Esophagus squamous epithelium (tissue), 5 donors: ENCODE measurements at regions not wholly inside any gene's neighbourhood (a gene's known extent, or its start where the extent isn't known, plus 50 kb on each side); places are given as distances from the start of the nearest gene placed in this dataset.
A peak's percentile ranks its signal among the peaks of the same experiment; 100 is the strongest.
"Not testable (repeated sequence)": the region's sequence is repeated elsewhere in the genome, so short reads cannot be mapped to it uniquely, and the experiment has no call there.

Experiments
- DNase-seq: peaks from one replicate; lab custom pipeline; 2025; lab: John Stamatoyannopoulos, UW
- H3K27ac ChIP-seq, 4 donors: fragments of 200-600 bp; sonication (generic); one replicate each; pipeline ENCODE4 v1.5.1; 2016 to 2019; ENCODE audit warnings: mild to moderate bottlenecking in 1 of 4
- H3K27me3 ChIP-seq, 4 donors: fragments of 200-600 bp; sonication (generic); 1 replicate in 3 of 4; 2 replicates in 1 of 4; pipeline versions ENCODE4 v1.5.1 to v1.6.0; 2017 to 2021; ENCODE audit warnings: antibody characterized with exemption in 1 of 4
- H3K36me3 ChIP-seq, 3 donors: fragments of 200-600 bp; sonication (generic); one replicate each; pipeline ENCODE4 v1.5.1; 2016 to 2019
- H3K4me1 ChIP-seq, 3 donors: fragments of 200-600 bp; sonication (generic); one replicate each; pipeline ENCODE4 v1.5.1; 2017 to 2019
- H3K4me3 ChIP-seq, 4 donors: fragments of 200-600 bp; sonication (generic); 1 replicate in 3 of 4; 2 replicates in 1 of 4; pipeline ENCODE4 v1.5.1; 2016 to 2019; ENCODE audit warnings: mild to moderate bottlenecking in 2 of 4, moderate library complexity in 1 of 4
- H3K9me3 ChIP-seq, 3 donors: fragments of 200-600 bp; sonication (generic); one replicate each; pipeline ENCODE4 v1.5.1; 2016 to 2019
- POLR2A ChIP-seq, 4 donors: fragments of 450-650 bp; IDR thresholded peaks; one replicate each; pipeline ENCODE4 v1.6.1; 2017; ENCODE audit warnings: antibody characterized with exemption in 4 of 4, mild to moderate bottlenecking in 4 of 4, moderate library complexity in 3 of 4
- WGBS, 2 donors: methylation state at CpG; one replicate each; pipeline ENCODE4 v1.1.5; 2018; 5-methylcytosine and 5-hydroxymethylcytosine counted together
- intact Hi-C: fragments of 100-400 bp; cut with DNase I; formaldehyde crosslinking; loops from one replicate; pipeline ENCODE4 v1.15.0; 2022
- TF ChIP-seq, protein P1 (sequence below), 6 experiments: fragments of 450-650 bp in 4 of 6; fragments of 200-600 bp in 2 of 6; sonication (generic) in 2 of 6; IDR thresholded peaks; one replicate each; pipeline ENCODE4 v1.5.1; 2016 to 2019; ENCODE audit warnings: antibody characterized with exemption in 6 of 6, mild to moderate bottlenecking in 4 of 6, moderate library complexity in 4 of 6
- donor health status: DM: yes; HTN: yes; CAD: no.

DNA sequence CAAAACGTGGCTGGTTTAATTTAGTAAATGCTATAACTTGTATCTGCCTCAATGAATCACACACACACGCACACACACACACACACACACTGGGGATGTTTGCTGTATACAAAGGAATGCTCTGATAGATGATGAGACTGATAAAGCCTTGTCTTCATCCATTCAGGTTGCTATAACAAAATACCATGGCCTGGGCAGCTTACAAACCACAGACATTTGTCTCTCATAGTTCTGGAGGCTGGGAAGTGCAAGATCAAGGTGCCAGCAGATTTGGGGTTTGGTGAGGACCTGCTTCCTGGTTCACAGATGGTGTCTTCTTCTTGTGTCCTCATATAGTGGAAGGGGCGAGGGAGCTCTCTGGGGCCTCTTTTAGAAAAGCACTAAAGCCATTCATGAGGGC, 149.5 kb upstream of the HDAC4 start:
- Histone ChIP-seq H3K9me3 (no peaks in the 10 kb centered on the region), H3K27ac (no peak overlapping the region), H3K4me1 (peaks cover 0 to 9% (median 0%) of the 10 kb centered on the region in 3 donors), H3K27me3 (peaks cover 0 to 21% (median 0%) of the 10 kb centered on the region in 4 donors), H3K4me3 (no peak overlapping the region), H3K36me3 (no peaks in the 10 kb centered on the region)
- intact Hi-C loops = no loop called here
- WGBS, 2 donors = 82% methylated on average over 2 of the region's 3 CpGs; no CpG with 5 or more reads in 1 of the 2 donors
- no peak for TF ChIP-seq POLR2A (IDR thresholded peaks at IDR 0.05)
- TF ChIP-seq, protein P1, sequence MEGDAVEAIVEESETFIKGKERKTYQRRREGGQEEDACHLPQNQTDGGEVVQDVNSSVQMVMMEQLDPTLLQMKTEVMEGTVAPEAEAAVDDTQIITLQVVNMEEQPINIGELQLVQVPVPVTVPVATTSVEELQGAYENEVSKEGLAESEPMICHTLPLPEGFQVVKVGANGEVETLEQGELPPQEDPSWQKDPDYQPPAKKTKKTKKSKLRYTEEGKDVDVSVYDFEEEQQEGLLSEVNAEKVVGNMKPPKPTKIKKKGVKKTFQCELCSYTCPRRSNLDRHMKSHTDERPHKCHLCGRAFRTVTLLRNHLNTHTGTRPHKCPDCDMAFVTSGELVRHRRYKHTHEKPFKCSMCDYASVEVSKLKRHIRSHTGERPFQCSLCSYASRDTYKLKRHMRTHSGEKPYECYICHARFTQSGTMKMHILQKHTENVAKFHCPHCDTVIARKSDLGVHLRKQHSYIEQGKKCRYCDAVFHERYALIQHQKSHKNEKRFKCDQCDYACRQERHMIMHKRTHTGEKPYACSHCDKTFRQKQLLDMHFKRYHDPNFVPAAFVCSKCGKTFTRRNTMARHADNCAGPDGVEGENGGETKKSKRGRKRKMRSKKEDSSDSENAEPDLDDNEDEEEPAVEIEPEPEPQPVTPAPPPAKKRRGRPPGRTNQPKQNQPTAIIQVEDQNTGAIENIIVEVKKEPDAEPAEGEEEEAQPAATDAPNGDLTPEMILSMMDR (IDR thresholded peaks at IDR 0.05) = no peak
- DNase-seq = no peak

DNA sequence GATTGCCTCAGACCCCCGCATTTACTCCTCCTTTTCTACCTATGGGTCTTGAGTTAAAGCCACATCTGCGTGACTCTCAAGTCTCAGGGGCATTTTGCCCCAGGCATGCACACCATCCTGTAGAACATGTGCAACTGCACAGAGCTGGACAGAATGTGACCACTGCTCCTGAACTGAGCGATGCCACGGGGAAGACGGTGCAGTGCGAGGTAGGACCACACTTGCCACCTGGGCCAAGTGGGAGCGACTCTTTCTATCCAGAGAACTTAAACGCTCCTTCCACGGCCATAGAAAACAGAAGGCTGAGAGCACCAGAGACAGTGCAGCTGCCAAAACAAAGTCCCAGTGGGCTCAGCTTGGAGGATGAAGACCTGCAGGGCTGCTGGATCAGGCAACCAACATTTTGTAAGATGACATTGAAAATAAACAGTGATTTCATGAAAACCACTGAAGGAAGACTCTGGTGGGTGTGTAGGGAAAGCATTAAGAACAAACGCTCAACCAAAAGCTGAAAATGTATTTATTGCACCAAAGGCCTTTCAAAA, 149.0 kb upstream of the HDAC4 start:
- Histone ChIP-seq H3K27me3 (peaks cover 0 to 18% (median 0%) of the 10 kb centered on the region in 4 donors), H3K27ac (no peak overlapping the region), H3K36me3 (no peaks in the 10 kb centered on the region), H3K4me1 (peaks cover 0 to 9% (median 0%) of the 10 kb centered on the region in 3 donors), H3K4me3 (no peak overlapping the region), H3K9me3 (no peaks in the 10 kb centered on the region)
- WGBS, 2 donors = 76 to 90% methylated on average over 6 to 10 of the region's 10 CpGs
- DNase-seq = no peak
- TF ChIP-seq, protein P1 (IDR thresholded peaks at IDR 0.05) = no peak
- TF ChIP-seq POLR2A (IDR thresholded peaks at IDR 0.05) = no peak
- intact Hi-C loops = no loop called here

DNA sequence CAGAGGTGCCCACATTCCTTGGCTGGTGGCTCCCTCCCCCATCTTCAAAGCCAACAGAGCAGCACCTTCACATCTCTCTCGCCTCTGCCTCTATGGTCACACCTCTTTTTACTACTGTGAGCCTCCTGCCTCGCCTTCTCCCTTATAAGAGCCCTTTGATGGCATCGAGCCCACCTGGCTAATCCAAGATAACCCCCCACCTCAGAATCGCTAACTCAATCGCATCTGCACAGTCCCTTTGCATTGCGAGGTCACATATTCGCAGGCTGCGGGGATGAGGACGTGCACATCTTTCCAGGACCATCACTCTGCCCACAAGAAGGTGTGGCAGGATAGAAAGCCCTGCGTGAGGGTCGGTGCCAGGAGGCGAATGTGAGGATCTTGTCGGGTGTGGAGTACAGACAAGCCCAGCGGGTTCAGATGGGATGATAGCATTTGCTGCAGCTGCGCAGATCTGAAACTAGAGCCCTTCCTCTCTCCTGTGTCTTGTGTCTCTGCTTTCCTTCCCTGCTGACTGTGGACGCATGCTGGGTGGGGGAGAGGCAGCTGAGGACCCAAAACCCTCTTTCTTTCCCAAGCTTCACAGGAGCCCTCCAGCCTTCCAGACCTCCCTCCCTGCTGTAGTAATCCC, 148.3 kb upstream of the HDAC4 start:
- Histone ChIP-seq H3K4me1 (peaks cover 0 to 15% (median 0%) of the 10 kb centered on the region in 3 donors), H3K27me3 (peaks cover 0 to 17% (median 0%) of the 10 kb centered on the region in 4 donors), H3K36me3 (no peaks in the 10 kb centered on the region), H3K27ac (peak overlapping the region in 1 of 4 donors; percentile 36), H3K4me3 (no peak overlapping the region), H3K9me3 (no peaks in the 10 kb centered on the region)
- WGBS, 2 donors = 81 to 87% methylated on average over 15 to 16 of the region's 16 CpGs
- no peak for TF ChIP-seq POLR2A (IDR thresholded peaks at IDR 0.05)
- TF ChIP-seq, protein P1 (IDR thresholded peaks at IDR 0.05) = no peak
- intact Hi-C loops = no loop called here
- no peak for DNase-seq

DNA sequence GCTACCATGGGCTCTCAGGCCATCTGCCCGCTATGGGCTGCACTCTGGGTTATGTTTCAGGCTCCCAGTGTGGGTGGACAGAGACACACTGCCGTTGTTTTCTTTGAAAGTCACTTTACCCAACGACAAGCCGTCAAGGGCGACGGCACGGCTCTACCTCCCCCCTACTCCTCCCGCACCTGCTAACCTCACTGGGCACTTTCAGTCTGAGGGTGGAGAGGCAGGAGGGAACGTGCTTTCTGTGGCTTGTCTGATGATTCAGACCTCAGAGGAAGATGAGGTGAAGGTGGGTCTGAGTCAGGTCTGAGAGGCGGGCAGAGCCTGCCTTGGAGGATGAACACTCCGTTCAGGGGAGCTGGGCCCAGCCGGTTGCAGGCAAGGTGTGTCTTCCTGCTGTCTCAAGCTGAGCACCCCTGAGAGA, 147.6 kb upstream of the HDAC4 start:
- intact Hi-C loops = no loop called here
- Histone ChIP-seq H3K27me3 (peaks cover 0 to 17% (median 0%) of the 10 kb centered on the region in 4 donors), H3K9me3 (no peaks in the 10 kb centered on the region), H3K4me1 (peaks cover 0 to 21% (median 0%) of the 10 kb centered on the region in 3 donors), H3K27ac (peak overlapping the region in 2 of 4 donors; percentile 34 to 36), H3K36me3 (no peaks in the 10 kb centered on the region), H3K4me3 (no peak overlapping the region)
- no peak for TF ChIP-seq POLR2A (IDR thresholded peaks at IDR 0.05)
- TF ChIP-seq, protein P1 (IDR thresholded peaks at IDR 0.05) = no peak
- WGBS, 2 donors = 35 to 41% methylated on average over 10 of the region's 12 CpGs
- DNase-seq = no peak

DNA sequence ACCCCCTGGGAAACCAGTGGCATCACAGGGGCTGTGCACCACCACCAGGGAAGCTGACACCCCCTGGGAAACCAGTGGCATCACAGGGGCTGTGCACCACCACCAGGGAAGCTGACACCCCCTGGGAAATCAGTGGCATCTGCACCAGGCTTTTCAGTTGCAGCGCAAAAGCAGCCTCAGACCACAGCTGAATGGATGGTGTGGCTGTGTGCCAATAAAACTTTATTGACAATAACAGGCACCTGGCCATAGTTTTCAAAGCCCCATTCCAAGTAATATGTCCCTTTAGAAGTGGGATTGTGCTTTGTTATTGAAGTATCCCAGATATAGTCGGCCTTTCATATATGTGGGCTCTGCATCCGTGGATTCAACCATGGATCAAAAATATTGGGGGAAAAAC, 146.3 kb upstream of the HDAC4 start:
- 89 to 96% methylated on average over 3 of the region's 3 CpGs for WGBS, 2 donors
- DNase-seq, H3K36me3 ChIP-seq, H3K27ac ChIP-seq, H3K4me3 ChIP-seq, intact Hi-C loops, H3K9me3 ChIP-seq: not testable (repeated sequence)
- H3K27me3 ChIP-seq = peaks cover 0 to 17% (median 0%) of the 10 kb centered on the region in 4 donors
- peaks cover 0 to 21% (median 0%) of the 10 kb centered on the region in 3 donors for H3K4me1 ChIP-seq
